HG03342 (cell line): ENCODE measurements at regions not wholly inside any gene's neighbourhood (a gene's known extent, or its start where the extent isn't known, plus 50 kb on each side); places are given as distances from the start of the nearest gene placed in this dataset.

Experiments
- ATAC-seq: cut with Tn5 transposase; IDR thresholded peaks from one replicate; pipeline ENCODE4 v1.9.1; 2021; ENCODE audit warnings: mild to moderate bottlenecking, moderate library complexity; ENCODE audit not compliant: unreplicated experiment

- ATAC-seq = no peak
Measured at GRCh38 chr10:8227246-8227645, 172.8 kb downstream of the GATA3 start.

GRCh38 chr10:8229153-8229552, 174.7 kb downstream of the GATA3 start:
- ATAC-seq = no peak

- ATAC-seq = no peak
Measured at GRCh38 chr10:8230902-8231301, 176.4 kb downstream of the GATA3 start.

GRCh38 chr10:8233049-8233448, 178.6 kb downstream of the GATA3 start:
- ATAC-seq = no peak

- no peak for ATAC-seq
Measured at GRCh38 chr10:8233832-8234259, 179.4 kb downstream of the GATA3 start.

GRCh38 chr10:8235253-8236027, 181.0 kb downstream of the GATA3 start:
- no peak for ATAC-seq

GRCh38 chr10:8238986-8239385, 184.5 kb downstream of the GATA3 start:
- no peak for ATAC-seq

- ATAC-seq = no peak
Measured at GRCh38 chr10:8240861-8241260, 186.4 kb downstream of the GATA3 start.

GRCh38 chr10:8242295-8242872, 187.9 kb downstream of the GATA3 start:
- no peak for ATAC-seq

GRCh38 chr10:8245131-8245813, 190.8 kb downstream of the GATA3 start:
- ATAC-seq = no peak

- ATAC-seq = no peak
Measured at GRCh38 chr10:8245814-8246142, 191.3 kb downstream of the GATA3 start.

- no peak for ATAC-seq
Measured at GRCh38 chr10:8246548-8246947, 192.1 kb downstream of the GATA3 start.

GRCh38 chr10:8247191-8247590, 192.7 kb downstream of the GATA3 start:
- ATAC-seq = no peak

- ATAC-seq = no peak
Measured at GRCh38 chr10:8248868-8249267, 194.4 kb downstream of the GATA3 start.

GRCh38 chr10:8254350-8254749, 199.9 kb downstream of the GATA3 start:
- no peak for ATAC-seq

GRCh38 chr10:8255301-8255700, 200.8 kb downstream of the GATA3 start:
- no peak for ATAC-seq

GRCh38 chr10:8260645-8261044, 206.2 kb downstream of the GATA3 start:
- ATAC-seq = no peak

GRCh38 chr10:8262317-8262716, 207.8 kb downstream of the GATA3 start:
- ATAC-seq = no peak

- ATAC-seq = no peak
Measured at GRCh38 chr10:8269976-8270375, 215.5 kb downstream of the GATA3 start.

GRCh38 chr10:8272794-8273425, 218.4 kb downstream of the GATA3 start:
- ATAC-seq = no peak

GRCh38 chr10:8273749-8274148, 219.3 kb downstream of the GATA3 start:
- ATAC-seq = no peak

- no peak for ATAC-seq
Measured at GRCh38 chr10:8275911-8276310, 221.4 kb downstream of the GATA3 start.
